Parathyroid adenoma (tissue), 2 donors: ENCODE measurements at regions not wholly inside any gene's neighbourhood (a gene's known extent, or its start where the extent isn't known, plus 50 kb on each side); places are given as distances from the start of the nearest gene placed in this dataset.
"Not testable (repeated sequence)": the region's sequence is repeated elsewhere in the genome, so short reads cannot be mapped to it uniquely, and the experiment has no call there.

Experiments
- H2AFZ ChIP-seq: fragments of 300-600 bp; sonication (generic); one replicate; pipeline ENCODE4 v1.7.0; 2017; ENCODE audit warnings: antibody characterized with exemption, mild to moderate bottlenecking
- H3K27ac ChIP-seq: fragments of 300-600 bp; sonication (generic); one replicate; pipeline ENCODE4 v1.7.0; 2017
- H3K27me3 ChIP-seq: fragments of 300-600 bp; sonication (generic); one replicate; pipeline ENCODE4 v1.7.0; 2017; ENCODE audit warnings: low read length; ENCODE audit not compliant: control insufficient read depth, insufficient read depth
- H3K36me3 ChIP-seq: fragments of 300-600 bp; sonication (generic); one replicate; pipeline ENCODE4 v1.7.0; 2017; ENCODE audit warnings: low read length; ENCODE audit not compliant: control insufficient read depth, insufficient read depth
- H3K4me1 ChIP-seq: fragments of 300-600 bp; sonication (generic); one replicate; pipeline ENCODE4 v1.7.0; 2017; ENCODE audit warnings: control low read depth
- H3K4me2 ChIP-seq: fragments of 300-600 bp; sonication (generic); one replicate; pipeline ENCODE4 v1.7.0; 2017; ENCODE audit warnings: low read length
- H3K4me3 ChIP-seq: fragments of 300-600 bp; sonication (generic); one replicate; pipeline ENCODE4 v1.7.0; 2017; ENCODE audit warnings: low read depth, low read length
- H3K79me2 ChIP-seq: fragments of 300-600 bp; sonication (generic); one replicate; pipeline ENCODE4 v1.7.0; 2017; ENCODE audit warnings: control low read depth
- H3K9ac ChIP-seq: fragments of 300-600 bp; sonication (generic); one replicate; pipeline ENCODE4 v1.7.0; 2017; ENCODE audit warnings: mild to moderate bottlenecking
- H3K9me3 ChIP-seq: fragments of 300-600 bp; sonication (generic); one replicate; pipeline ENCODE4 v1.7.0; 2017; ENCODE audit warnings: low read length; ENCODE audit not compliant: control insufficient read depth
- CTCF ChIP-seq: fragments of 300-600 bp; sonication (generic); IDR thresholded peaks from one replicate; pipeline ENCODE4 v1.7.0; 2017; ENCODE audit warnings: antibody characterized with exemption, mild to moderate bottlenecking
- donor health status: primary hyperparathyroidism.

- H3K9me3 ChIP-seq: no peaks in the 10 kb centered on the region
- no peaks in the 10 kb centered on the region for H3K36me3 ChIP-seq
- no peaks in the 10 kb centered on the region for H3K79me2 ChIP-seq
- no peak overlapping the region for H3K4me3 ChIP-seq
- H3K27me3 ChIP-seq: no peaks in the 10 kb centered on the region
- H3K4me2 ChIP-seq: no peak overlapping the region
- H3K9ac ChIP-seq: no peak overlapping the region
- no peaks in the 10 kb centered on the region for H3K4me1 ChIP-seq
- H2AFZ ChIP-seq: no peak overlapping the region
- TF ChIP-seq CTCF: no peak
- no peak overlapping the region for H3K27ac ChIP-seq
Observed at GRCh38 chr3:33942483-33943150, 144.2 kb downstream of the PDCD6IP start.

DNA sequence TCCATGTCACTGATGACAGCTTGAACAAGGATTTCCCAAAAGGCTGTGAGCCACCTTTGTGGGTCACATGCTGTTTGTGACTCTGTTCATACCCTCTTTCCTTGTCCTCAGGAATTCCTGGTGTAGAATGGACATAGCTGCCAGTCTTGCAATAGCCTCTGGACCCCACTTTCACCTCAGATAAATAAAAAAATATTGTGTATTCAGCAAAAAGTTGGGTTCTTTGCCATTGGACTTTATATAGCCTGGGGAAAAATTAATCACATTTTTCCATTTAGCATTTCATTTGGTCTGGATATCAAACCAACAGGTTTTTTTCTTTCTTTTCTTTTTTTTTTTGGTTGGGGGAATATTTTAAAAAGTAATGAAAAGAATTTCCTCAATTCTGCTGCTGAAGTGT, 144.8 kb downstream of the PDCD6IP start:
- Histone ChIP-seq H3K9me3 (no peaks in the 10 kb centered on the region), H3K4me1 (no peaks in the 10 kb centered on the region), H3K27ac (no peak overlapping the region), H3K4me3 (no peak overlapping the region), H3K79me2 (no peaks in the 10 kb centered on the region), H2AFZ (no peak overlapping the region), H3K36me3 (no peaks in the 10 kb centered on the region), H3K9ac (no peak overlapping the region), H3K4me2 (no peak overlapping the region), H3K27me3 (no peaks in the 10 kb centered on the region)
- TF ChIP-seq CTCF: no peak

DNA sequence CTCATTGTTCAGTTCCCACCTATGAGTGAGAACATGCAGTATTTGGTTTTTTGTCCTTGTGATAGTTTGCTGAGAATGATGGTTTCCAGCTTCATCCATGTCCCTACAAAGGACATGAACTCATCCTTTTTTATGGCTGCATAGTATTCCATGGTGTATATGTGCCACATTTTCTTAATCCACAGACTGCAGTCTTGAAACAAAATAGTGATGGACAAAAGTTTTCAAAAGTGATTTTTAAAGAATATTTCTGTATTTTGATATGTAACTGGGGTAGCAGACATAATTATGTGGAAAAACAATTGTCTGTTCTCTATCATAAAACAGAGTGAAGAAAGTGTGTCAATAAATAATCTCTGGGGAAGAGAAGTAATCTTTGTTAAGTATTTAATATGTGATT, 148.2 kb downstream of the PDCD6IP start:
- H3K27ac ChIP-seq, H3K4me3 ChIP-seq: not testable (repeated sequence)

DNA sequence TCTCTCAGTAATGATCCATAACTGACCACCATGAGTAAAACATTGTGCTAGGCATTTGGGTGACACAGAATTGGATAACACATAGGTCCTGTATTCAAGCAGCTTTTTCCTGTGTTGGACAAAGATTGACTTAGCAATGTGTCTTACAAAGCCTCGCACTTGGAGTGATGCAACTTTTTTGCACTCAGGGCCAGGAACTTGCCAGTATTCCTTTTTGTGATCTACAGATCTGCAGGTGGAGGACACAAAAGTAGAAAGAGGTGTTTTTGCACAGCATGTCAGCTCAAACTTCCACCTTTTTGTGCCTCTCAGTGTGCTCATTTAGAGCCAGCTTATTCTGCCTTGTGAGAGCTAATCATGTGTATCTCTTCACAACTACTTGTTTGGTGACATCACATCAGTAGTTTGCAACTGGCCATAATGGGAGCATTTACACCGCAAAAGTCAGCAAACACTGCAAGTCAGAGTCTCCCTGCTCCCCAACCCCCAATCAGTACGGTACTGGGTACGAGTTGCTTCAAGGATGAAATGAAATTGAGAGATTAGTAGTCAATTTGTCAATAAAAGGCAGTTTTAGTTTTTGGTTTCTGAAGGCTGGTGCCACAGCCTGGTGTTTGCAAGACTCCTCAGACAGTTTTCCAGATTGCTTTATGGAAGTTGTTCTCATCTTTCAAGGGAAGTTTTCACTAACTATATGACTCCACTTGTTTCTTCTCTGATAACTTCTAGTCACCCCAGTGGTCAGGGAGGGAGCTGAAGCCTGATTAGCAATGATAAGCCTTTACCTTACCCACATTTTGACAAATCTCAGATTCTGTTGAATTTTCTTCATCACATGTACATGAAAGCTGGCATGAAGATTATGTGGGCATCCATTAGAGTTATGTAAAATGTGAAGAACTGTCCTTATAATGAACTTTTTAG, 149.1 kb downstream of the PDCD6IP start:
- H3K36me3 ChIP-seq: no peaks in the 10 kb centered on the region
- no peaks in the 10 kb centered on the region for H3K4me1 ChIP-seq
- no peak overlapping the region for H3K4me2 ChIP-seq
- H3K27me3 ChIP-seq: no peaks in the 10 kb centered on the region
- H3K27ac ChIP-seq: no peak overlapping the region
- H3K9ac ChIP-seq: no peak overlapping the region
- H3K9me3 ChIP-seq: no peaks in the 10 kb centered on the region
- no peaks in the 10 kb centered on the region for H3K79me2 ChIP-seq
- no peak for TF ChIP-seq CTCF
- no peak overlapping the region for H3K4me3 ChIP-seq
- no peak overlapping the region for H2AFZ ChIP-seq

More for the DNA sequence above, 148.2 kb downstream of the PDCD6IP start:
- not testable (repeated sequence) for H3K4me2 ChIP-seq, H3K27me3 ChIP-seq, H3K79me2 ChIP-seq, H2AFZ ChIP-seq, H3K9me3 ChIP-seq, H3K9ac ChIP-seq, H3K36me3 ChIP-seq, H3K4me1 ChIP-seq

DNA sequence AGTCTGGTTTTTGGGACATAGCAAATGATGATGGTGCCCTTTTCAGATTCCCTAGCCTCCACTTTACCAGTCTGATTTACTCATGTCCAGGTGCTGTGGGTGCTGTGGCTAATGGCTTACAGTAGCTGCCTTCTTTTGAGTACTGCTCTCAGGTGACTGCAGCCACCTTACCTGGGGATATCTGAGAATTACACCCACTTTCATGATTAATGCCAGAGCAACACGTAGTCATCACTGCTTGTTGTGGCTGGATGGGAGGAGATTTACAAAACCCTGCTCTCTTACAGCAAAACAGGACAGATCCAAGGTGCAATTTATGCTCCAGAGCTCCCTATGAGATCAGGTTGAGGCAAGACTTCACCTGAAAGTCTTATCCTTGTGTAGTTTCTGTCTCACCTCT, 150.6 kb downstream of the PDCD6IP start:
- Histone ChIP-seq H3K9ac (no peak overlapping the region), H3K9me3 (no peaks in the 10 kb centered on the region), H3K4me2 (no peak overlapping the region), H3K79me2 (no peaks in the 10 kb centered on the region), H3K4me3 (no peak overlapping the region), H3K27me3 (no peaks in the 10 kb centered on the region), H2AFZ (no peak overlapping the region), H3K36me3 (no peaks in the 10 kb centered on the region), H3K27ac (no peak overlapping the region), H3K4me1 (no peaks in the 10 kb centered on the region)
- no peak for TF ChIP-seq CTCF
